ENCODE measurements at regions not wholly inside any gene's neighbourhood (a gene's known extent, or its start where the extent isn't known, plus 50 kb on each side); places are given as distances from the start of the nearest gene placed in this dataset.

- DNase-seq (ENCODE audit: low spot score): no peak
- intact Hi-C loops (cut with micrococcal nuclease; ENCODE audit: unreplicated experiment): loop anchor here (10.0 kb wide), 1 partner anchor 326 kb away; no protein-coding TSS in a partner anchor
- POLR2A ChIA-PET (ENCODE audit: low non-redundant PET): no interaction called here
- Histone ChIP-seq H3K9me3 (ENCODE audit: low read depth, low read length, poor library complexity, severe bottlenecking) (no peaks in the 10 kb centered on the region), H3K36me3 (ENCODE audit: insufficient read depth, low read length, poor library complexity, severe bottlenecking) (no peaks in the 10 kb centered on the region), H3K27me3 (replicated peaks; ENCODE audit: insufficient read depth, low read depth, low read length, poor library complexity) (no peaks in the 10 kb centered on the region), H3K4me3 (ENCODE audit: low read depth, low read length, poor library complexity, severe bottlenecking) (no peak overlapping the region), H3K4me1 (ENCODE audit: insufficient read depth, low read length, poor library complexity, severe bottlenecking) (no peaks in the 10 kb centered on the region), H3K27ac (ENCODE audit: low read depth, low read length, poor library complexity, severe bottlenecking) (no peak overlapping the region)
- BruUV-seq (replicated peaks): no TSS peak
- CTCF ChIA-PET: no interaction called here
- TF ChIP-seq, protein P1, sequence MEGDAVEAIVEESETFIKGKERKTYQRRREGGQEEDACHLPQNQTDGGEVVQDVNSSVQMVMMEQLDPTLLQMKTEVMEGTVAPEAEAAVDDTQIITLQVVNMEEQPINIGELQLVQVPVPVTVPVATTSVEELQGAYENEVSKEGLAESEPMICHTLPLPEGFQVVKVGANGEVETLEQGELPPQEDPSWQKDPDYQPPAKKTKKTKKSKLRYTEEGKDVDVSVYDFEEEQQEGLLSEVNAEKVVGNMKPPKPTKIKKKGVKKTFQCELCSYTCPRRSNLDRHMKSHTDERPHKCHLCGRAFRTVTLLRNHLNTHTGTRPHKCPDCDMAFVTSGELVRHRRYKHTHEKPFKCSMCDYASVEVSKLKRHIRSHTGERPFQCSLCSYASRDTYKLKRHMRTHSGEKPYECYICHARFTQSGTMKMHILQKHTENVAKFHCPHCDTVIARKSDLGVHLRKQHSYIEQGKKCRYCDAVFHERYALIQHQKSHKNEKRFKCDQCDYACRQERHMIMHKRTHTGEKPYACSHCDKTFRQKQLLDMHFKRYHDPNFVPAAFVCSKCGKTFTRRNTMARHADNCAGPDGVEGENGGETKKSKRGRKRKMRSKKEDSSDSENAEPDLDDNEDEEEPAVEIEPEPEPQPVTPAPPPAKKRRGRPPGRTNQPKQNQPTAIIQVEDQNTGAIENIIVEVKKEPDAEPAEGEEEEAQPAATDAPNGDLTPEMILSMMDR (conservative IDR thresholded peaks at IDR 0.05; ENCODE audit: low read depth, low read length): no peak
- no peak for TF ChIP-seq EZH2 (IDR thresholded peaks at IDR 0.05; ENCODE audit: borderline replicate concordance, low read depth, low read length, poor library complexity, severe bottlenecking)
Measured at GRCh38 chr21:43318368-43318767, 108.6 kb downstream of the SIK1 start.

GRCh38 chr21:43317959-43318358 is 109.0 kb downstream of the SIK1 start:
- intact Hi-C loops (cut with micrococcal nuclease; ENCODE audit: unreplicated experiment): loop anchor here (10.0 kb wide), 1 partner anchor 327 kb away; no protein-coding TSS in a partner anchor
- H3K27ac ChIP-seq (ENCODE audit: low read depth, low read length, poor library complexity, severe bottlenecking): no peak overlapping the region
- no peak overlapping the region for H3K4me3 ChIP-seq (ENCODE audit: low read depth, low read length, poor library complexity, severe bottlenecking)
- CTCF ChIA-PET: no interaction called here
- H3K36me3 ChIP-seq (ENCODE audit: insufficient read depth, low read length, poor library complexity, severe bottlenecking): no peaks in the 10 kb centered on the region
- no peaks in the 10 kb centered on the region for H3K4me1 ChIP-seq (ENCODE audit: insufficient read depth, low read length, poor library complexity, severe bottlenecking)
- no peak for DNase-seq (ENCODE audit: low spot score)
- no TSS peak for BruUV-seq (replicated peaks)
- H3K27me3 ChIP-seq (replicated peaks; ENCODE audit: insufficient read depth, low read depth, low read length, poor library complexity): no peaks in the 10 kb centered on the region
- no peaks in the 10 kb centered on the region for H3K9me3 ChIP-seq (ENCODE audit: low read depth, low read length, poor library complexity, severe bottlenecking)
- no peak for TF ChIP-seq EZH2 (IDR thresholded peaks at IDR 0.05; ENCODE audit: borderline replicate concordance, low read depth, low read length, poor library complexity, severe bottlenecking)
- TF ChIP-seq, protein P1 (conservative IDR thresholded peaks at IDR 0.05; ENCODE audit: low read depth, low read length): no peak
- POLR2A ChIA-PET (ENCODE audit: low non-redundant PET): no interaction called here

- Histone ChIP-seq H3K4me3 (ENCODE audit: low read depth, low read length, poor library complexity, severe bottlenecking) (no peak overlapping the region), H3K4me1 (ENCODE audit: insufficient read depth, low read length, poor library complexity, severe bottlenecking) (no peaks in the 10 kb centered on the region), H3K27me3 (replicated peaks; ENCODE audit: insufficient read depth, low read depth, low read length, poor library complexity) (no peaks in the 10 kb centered on the region), H3K9me3 (ENCODE audit: low read depth, low read length, poor library complexity, severe bottlenecking) (no peaks in the 10 kb centered on the region), H3K36me3 (ENCODE audit: insufficient read depth, low read length, poor library complexity, severe bottlenecking) (no peaks in the 10 kb centered on the region), H3K27ac (ENCODE audit: low read depth, low read length, poor library complexity, severe bottlenecking) (no peak overlapping the region)
- ChIA-PET CTCF (no interaction called here), POLR2A (ENCODE audit: low non-redundant PET) (no interaction called here)
- BruUV-seq (replicated peaks): no TSS peak
- intact Hi-C loops (cut with micrococcal nuclease; ENCODE audit: unreplicated experiment): loop anchor here (10.0 kb wide), 1 partner anchor 328 kb away; no protein-coding TSS in a partner anchor
- no peak for DNase-seq (ENCODE audit: low spot score)
- TF ChIP-seq EZH2 (IDR thresholded peaks at IDR 0.05; ENCODE audit: borderline replicate concordance, low read depth, low read length, poor library complexity, severe bottlenecking): no peak
- TF ChIP-seq, protein P1 (conservative IDR thresholded peaks at IDR 0.05; ENCODE audit: low read depth, low read length): no peak
Measured at GRCh38 chr21:43317254-43317748, 109.6 kb downstream of the SIK1 start.

Data from A673 (cell line).